CD4-positive, CD25-positive, alpha-beta regulatory T cell (primary cell): ENCODE measurements at regions not wholly inside any gene's neighbourhood (a gene's known extent, or its start where the extent isn't known, plus 50 kb on each side); places are given as distances from the start of the nearest gene placed in this dataset.
"Not testable (repeated sequence)": the region's sequence is repeated elsewhere in the genome, so short reads cannot be mapped to it uniquely, and the experiment has no call there.

Source experiments
- ATAC-seq, 2 donors: fragments of 150-1000 bp; cut with Tn5 transposase; one replicate each; pipeline ENCODE4 v1.10.0; 2021; ENCODE audit warnings: low read depth in 2 of 2, moderate number of reproducible peaks in 2 of 2, moderate library complexity in 1 of 2
- DNase-seq, 3 donors: peaks; one replicate each; pipeline versions ENCODE4 v3.0.0 to v3.0.0-alpha.2; 2012 to 2022; ENCODE audit warnings: mixed read lengths in 1 of 3
- H3K27ac ChIP-seq: one replicate; pipeline ENCODE4 v1.7.0; 2013; ENCODE audit warnings: mild to moderate bottlenecking, low read length; ENCODE audit not compliant: insufficient read depth, poor library complexity, severe bottlenecking
- H3K27me3 ChIP-seq: one replicate; pipeline ENCODE4 v1.7.0; 2013; ENCODE audit warnings: low read length; ENCODE audit not compliant: control insufficient read depth, insufficient read depth
- H3K36me3 ChIP-seq: one replicate; pipeline ENCODE4 v1.7.0; 2013; ENCODE audit warnings: mild to moderate bottlenecking, low read length, moderate library complexity; ENCODE audit not compliant: control insufficient read depth, insufficient read depth
- H3K4me1 ChIP-seq: 2 replicates; pipeline ENCODE4 v1.7.0; 2013; ENCODE audit warnings: mild to moderate bottlenecking, low read length; ENCODE audit not compliant: insufficient read depth, control insufficient read depth, poor library complexity, severe bottlenecking
- H3K4me3 ChIP-seq: one replicate; pipeline ENCODE4 v1.7.0; 2013; ENCODE audit warnings: low read depth, mild to moderate bottlenecking, low read length, moderate library complexity
- H3K9me3 ChIP-seq, 2 experiments: 1 replicate in 1 of 2; 2 replicates in 1 of 2; pipeline ENCODE4 v1.7.0; 2013; ENCODE audit warnings: low read length in 2 of 2, mild to moderate bottlenecking in 1 of 2, moderate library complexity in 1 of 2; ENCODE audit not compliant: control insufficient read depth in 2 of 2
- H3K27ac Mint-ChIP-seq, 3 donors: one replicate each; pipeline ENCODE4 v1.8.0; 2020 to 2022; ENCODE audit warnings: mild to moderate bottlenecking in 3 of 3, mixed read lengths in 3 of 3, moderate library complexity in 2 of 3
- H3K27me3 Mint-ChIP-seq: one replicate; pipeline ENCODE4 v1.8.0; 2022; ENCODE audit warnings: mild to moderate bottlenecking, mixed read lengths
- H3K36me3 Mint-ChIP-seq: one replicate; pipeline ENCODE4 v1.8.0; 2020; ENCODE audit warnings: mixed read lengths
- H3K4me1 Mint-ChIP-seq, 4 donors: one replicate each; pipeline ENCODE4 v1.8.0; 2020 to 2022; ENCODE audit warnings: mixed read lengths in 4 of 4, mild to moderate bottlenecking in 1 of 4
- H3K4me3 Mint-ChIP-seq, 4 donors: one replicate each; pipeline ENCODE4 v1.8.0; 2020 to 2022; ENCODE audit warnings: mild to moderate bottlenecking in 4 of 4, mixed read lengths in 4 of 4, moderate library complexity in 3 of 4
- H3K9me3 Mint-ChIP-seq, 7 donors: one replicate each; pipeline ENCODE4 v1.8.0; 2020 to 2022; ENCODE audit warnings: mixed read lengths in 7 of 7, mild to moderate bottlenecking in 3 of 7, moderate library complexity in 2 of 7

DNA sequence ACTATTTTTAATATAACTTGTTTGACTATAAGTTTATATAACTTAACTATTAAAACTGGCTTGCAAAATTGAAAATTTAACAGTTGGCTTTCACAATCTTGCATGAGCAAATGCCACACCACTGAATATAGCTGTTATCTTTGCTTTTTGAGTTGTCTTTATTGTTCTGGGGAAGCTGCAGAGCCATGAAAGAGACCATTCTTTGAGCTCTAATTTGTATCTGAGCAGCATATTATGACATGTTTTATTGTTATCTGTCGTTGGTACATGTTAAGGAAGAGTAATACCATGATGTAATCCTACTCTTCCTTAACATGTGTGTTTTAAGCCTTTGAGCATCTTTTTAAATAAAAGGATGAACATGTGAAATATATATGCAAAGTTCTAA is 97.1 kb upstream of the ANK2 start:
- Histone ChIP-seq H3K9me3 (no peaks in the 10 kb centered on the region), H3K36me3 (no peaks in the 10 kb centered on the region), H3K4me3 (no peak overlapping the region), H3K4me1 (no peaks in the 10 kb centered on the region), H3K27me3 (no peaks in the 10 kb centered on the region), H3K27ac (no peak overlapping the region)
- Mint-ChIP-seq H3K4me3 (no peak overlapping the region), H3K4me1 (peaks cover 0 to 3% (median 1%) of the 10 kb centered on the region in 4 donors), H3K36me3 (no peaks in the 10 kb centered on the region), H3K27me3 (peaks cover 5% of the 10 kb centered on the region), H3K9me3 (no peaks in the 10 kb centered on the region), H3K27ac (no peak overlapping the region)
- DNase-seq (no peak), ATAC-seq (no peak)

DNA sequence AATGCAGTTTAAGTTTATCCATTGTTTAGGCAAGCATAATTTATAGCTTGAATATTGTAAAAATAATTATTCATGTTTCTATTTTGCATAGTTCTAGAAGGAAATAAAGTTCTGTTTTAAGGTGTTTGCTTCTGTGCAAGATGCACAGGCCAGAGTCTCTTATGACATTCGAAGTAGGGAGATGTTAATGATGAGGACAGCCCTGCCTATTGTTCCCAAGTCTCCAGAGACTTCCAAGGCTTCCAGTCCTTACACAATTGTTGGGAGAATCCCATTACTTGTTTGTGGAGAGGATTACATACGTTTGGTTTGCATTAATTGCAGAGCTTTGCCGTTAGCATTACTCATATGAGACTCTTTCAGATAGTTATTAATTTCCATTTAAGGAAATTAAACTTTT is 96.2 kb upstream of the ANK2 start:
- H3K36me3 Mint-ChIP-seq, result no peaks in the 10 kb centered on the region
- peaks cover 0 to 3% (median 1%) of the 10 kb centered on the region in 4 donors for H3K4me1 Mint-ChIP-seq
- Histone ChIP-seq H3K4me3 (no peak overlapping the region), H3K27ac (no peak overlapping the region), H3K4me1 (no peaks in the 10 kb centered on the region), H3K9me3 (no peaks in the 10 kb centered on the region), H3K36me3 (no peaks in the 10 kb centered on the region), H3K27me3 (no peaks in the 10 kb centered on the region)
- H3K9me3 Mint-ChIP-seq, result no peaks in the 10 kb centered on the region
- peaks cover 2% of the 10 kb centered on the region for H3K27me3 Mint-ChIP-seq
- no peak overlapping the region for H3K27ac Mint-ChIP-seq
- no peak overlapping the region for H3K4me3 Mint-ChIP-seq
- no peak for ATAC-seq
- DNase-seq, result no peak

- Mint-ChIP-seq H3K27me3 (no peaks in the 10 kb centered on the region), H3K27ac (no peak overlapping the region), H3K4me3 (no peak overlapping the region), H3K36me3 (no peaks in the 10 kb centered on the region), H3K9me3 (no peaks in the 10 kb centered on the region), H3K4me1 (peaks cover 0 to 3% (median 1%) of the 10 kb centered on the region in 4 donors)
- Histone ChIP-seq H3K4me3 (no peak overlapping the region), H3K36me3 (no peaks in the 10 kb centered on the region), H3K27me3 (no peaks in the 10 kb centered on the region), H3K4me1 (no peaks in the 10 kb centered on the region), H3K27ac (no peak overlapping the region), H3K9me3 (no peaks in the 10 kb centered on the region)
- DNase-seq (no peak), ATAC-seq (no peak)
These were observed 95.2 kb upstream of the ANK2 start for GRCh38 chr4:112954286-112954685.

DNA sequence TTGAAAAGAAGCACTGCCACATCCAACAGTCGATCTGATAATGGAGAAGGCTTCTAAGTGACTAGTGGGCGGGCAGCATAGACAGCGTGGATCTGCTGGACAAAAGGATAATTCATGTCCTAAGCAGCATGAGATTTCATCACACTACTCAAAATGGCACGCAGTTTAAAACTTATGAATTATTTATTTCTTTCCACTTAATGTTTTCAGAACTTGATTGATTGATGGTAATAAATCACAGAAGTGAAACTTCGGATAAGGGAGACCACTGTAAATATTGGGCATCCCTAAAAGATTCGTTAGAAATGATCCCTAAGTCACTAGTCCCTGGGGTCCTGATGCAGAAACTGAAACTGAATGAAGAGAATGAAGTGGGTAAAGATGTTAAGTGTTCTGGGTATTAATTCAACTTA is 93.0 kb upstream of the ANK2 start:
- Histone ChIP-seq H3K27me3 (no peaks in the 10 kb centered on the region), H3K9me3 (no peaks in the 10 kb centered on the region), H3K27ac (no peak overlapping the region), H3K36me3 (no peaks in the 10 kb centered on the region), H3K4me3 (no peak overlapping the region), H3K4me1 (no peaks in the 10 kb centered on the region)
- Mint-ChIP-seq H3K4me3 (no peak overlapping the region), H3K4me1 (peaks cover 0 to under 1% (median under 1%) of the 10 kb centered on the region in 4 donors), H3K9me3 (no peaks in the 10 kb centered on the region), H3K27me3 (no peaks in the 10 kb centered on the region), H3K27ac (no peak overlapping the region), H3K36me3 (no peaks in the 10 kb centered on the region)
- DNase-seq, result no peak
- ATAC-seq, result no peak

DNA sequence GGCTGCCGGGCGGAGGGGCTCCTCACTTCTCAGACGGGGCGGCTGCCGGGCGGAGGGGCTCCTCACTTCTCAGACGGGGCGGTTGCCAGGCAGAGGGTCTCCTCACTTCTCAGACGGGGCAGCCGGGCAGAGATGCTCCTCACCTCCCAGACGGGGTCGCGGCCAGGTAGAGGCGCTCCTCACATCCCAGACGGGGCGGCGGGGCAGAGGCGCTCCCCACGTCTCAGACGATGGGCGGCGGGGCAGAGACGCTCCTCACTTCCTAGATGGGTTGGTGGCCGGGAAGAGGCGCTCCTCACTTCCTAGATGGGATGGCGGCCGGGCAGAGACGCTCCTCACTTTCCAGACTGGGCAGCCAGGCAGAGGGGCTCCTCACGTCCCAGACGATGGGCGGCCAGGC is 91.7 kb upstream of the ANK2 start:
- not testable (repeated sequence) for H3K27me3 ChIP-seq, H3K27me3 Mint-ChIP-seq, H3K36me3 Mint-ChIP-seq, H3K27ac ChIP-seq, H3K36me3 ChIP-seq, H3K4me3 ChIP-seq, H3K4me1 ChIP-seq, DNase-seq, H3K27ac Mint-ChIP-seq, H3K9me3 ChIP-seq, ATAC-seq, H3K4me1 Mint-ChIP-seq, H3K4me3 Mint-ChIP-seq, H3K9me3 Mint-ChIP-seq

DNA sequence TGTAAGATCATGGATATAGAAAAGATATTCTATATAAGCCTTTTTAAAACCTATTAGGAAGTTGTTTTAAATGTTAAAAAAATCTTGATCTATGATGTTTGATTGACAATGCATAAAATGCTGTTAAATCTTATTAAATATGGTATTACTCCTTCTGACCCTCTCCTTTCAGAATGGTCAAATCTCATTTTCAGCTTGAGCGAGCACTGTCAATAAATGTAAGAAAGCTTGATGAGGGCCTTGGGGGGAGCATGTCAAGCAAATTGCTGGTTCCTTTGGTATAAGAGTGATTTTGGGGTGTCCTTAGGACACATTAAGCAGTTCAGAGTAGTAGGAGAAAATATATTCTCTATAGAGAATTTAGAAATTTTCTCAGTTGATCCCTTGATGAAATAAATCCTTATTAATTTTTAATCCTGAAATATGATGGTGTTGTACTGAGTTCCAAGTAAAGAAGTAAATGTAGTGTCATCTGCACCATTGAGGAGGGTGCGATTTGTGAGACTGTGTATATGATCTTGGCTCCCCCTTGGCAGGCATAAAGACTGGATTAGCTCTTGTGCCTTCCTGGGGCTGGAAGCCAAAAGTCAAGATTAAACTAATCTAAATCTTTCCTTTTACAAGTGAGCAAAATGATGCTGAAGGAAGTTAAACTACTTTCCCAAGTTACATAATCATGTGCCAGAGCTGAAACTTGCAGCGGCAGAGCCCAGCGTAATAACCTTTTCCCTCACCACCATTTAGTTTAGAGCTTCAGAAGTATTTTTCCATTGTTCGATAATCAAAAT is 82.6 kb upstream of the ANK2 start:
- Mint-ChIP-seq H3K4me3 (no peak overlapping the region), H3K27me3 (no peaks in the 10 kb centered on the region), H3K27ac (no peak overlapping the region), H3K36me3 (no peaks in the 10 kb centered on the region), H3K9me3 (peaks cover 0 to 9% (median 2%) of the 10 kb centered on the region in 7 donors), H3K4me1 (no peaks in the 10 kb centered on the region)
- no peak for ATAC-seq
- no peaks in the 10 kb centered on the region for H3K4me1 ChIP-seq
- no peaks in the 10 kb centered on the region for H3K27me3 ChIP-seq
- H3K4me3 ChIP-seq, result no peak overlapping the region
- no peak for DNase-seq
- no peak overlapping the region for H3K27ac ChIP-seq
- H3K36me3 ChIP-seq, result no peaks in the 10 kb centered on the region
- H3K9me3 ChIP-seq, result no peaks in the 10 kb centered on the region

DNA sequence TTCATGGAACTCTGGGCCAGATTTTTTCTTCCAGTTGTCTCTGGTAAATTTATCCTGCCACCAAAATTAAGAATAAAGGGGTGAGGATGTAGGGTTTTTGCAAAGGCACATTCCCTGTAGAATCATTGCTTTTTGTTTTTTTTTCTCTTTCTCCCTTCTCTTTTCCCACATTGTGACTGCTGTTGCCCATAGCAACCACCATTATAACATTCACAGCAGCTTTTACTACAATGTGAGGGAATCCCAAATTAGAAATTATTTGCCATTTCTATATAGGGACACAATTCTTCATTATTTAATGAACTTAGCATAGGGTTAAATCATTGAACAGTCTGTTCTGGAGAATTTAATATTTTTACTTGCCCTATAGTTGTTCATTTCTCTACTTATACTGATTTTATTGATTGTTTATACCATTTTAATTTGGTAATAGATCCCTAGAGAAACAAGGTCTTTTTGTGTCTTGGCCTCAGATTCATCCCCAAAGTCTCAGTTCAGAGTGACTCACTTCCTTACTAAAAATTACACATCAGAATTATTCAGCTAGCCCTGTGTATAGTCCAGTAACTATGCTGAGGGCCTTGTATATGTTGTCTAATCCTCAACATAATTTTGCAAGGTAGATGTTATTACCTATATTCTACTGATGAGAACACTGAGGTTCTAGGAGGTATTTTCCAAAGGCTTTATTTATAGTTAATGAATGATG is 80.8 kb upstream of the ANK2 start:
- H3K9me3 Mint-ChIP-seq, result peaks cover 0 to 9% (median 2%) of the 10 kb centered on the region in 7 donors
- no peak overlapping the region for H3K27ac Mint-ChIP-seq
- no peaks in the 10 kb centered on the region for H3K27me3 Mint-ChIP-seq
- ATAC-seq, result no peak
- Histone ChIP-seq H3K36me3 (no peaks in the 10 kb centered on the region), H3K27me3 (no peaks in the 10 kb centered on the region), H3K27ac (no peak overlapping the region), H3K4me1 (no peaks in the 10 kb centered on the region), H3K4me3 (no peak overlapping the region), H3K9me3 (no peaks in the 10 kb centered on the region)
- DNase-seq, result no peak
- H3K4me3 Mint-ChIP-seq, result no peak overlapping the region
- no peaks in the 10 kb centered on the region for H3K4me1 Mint-ChIP-seq
- no peaks in the 10 kb centered on the region for H3K36me3 Mint-ChIP-seq

DNA sequence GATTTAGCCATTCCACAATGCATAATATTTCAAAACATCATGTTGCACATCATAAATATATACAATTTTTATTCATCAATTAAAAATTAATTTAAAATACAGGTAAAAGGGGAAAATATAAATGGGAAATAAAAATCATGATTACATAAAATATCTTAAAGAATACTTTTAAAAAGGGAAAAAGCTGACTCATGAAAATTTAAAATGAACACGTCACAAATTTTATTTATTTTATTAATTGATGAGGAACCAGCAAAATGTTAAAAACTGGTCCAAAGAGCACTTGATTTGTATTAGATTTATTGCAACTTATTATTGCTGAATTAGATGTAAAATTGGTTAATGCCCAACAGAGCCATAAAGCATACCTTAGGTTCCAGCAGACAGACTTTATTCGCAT is 78.5 kb upstream of the ANK2 start:
- Mint-ChIP-seq H3K27me3 (no peaks in the 10 kb centered on the region), H3K9me3 (no peaks in the 10 kb centered on the region), H3K4me1 (no peaks in the 10 kb centered on the region), H3K36me3 (no peaks in the 10 kb centered on the region), H3K4me3 (no peak overlapping the region), H3K27ac (no peak overlapping the region)
- H3K27ac ChIP-seq, result no peak overlapping the region
- no peaks in the 10 kb centered on the region for H3K27me3 ChIP-seq
- H3K9me3 ChIP-seq, result no peaks in the 10 kb centered on the region
- no peak overlapping the region for H3K4me3 ChIP-seq
- DNase-seq (no peak), ATAC-seq (no peak)
- H3K4me1 ChIP-seq, result no peaks in the 10 kb centered on the region
- H3K36me3 ChIP-seq, result no peaks in the 10 kb centered on the region
